ENCODE measurements at regions not wholly inside any gene's neighbourhood (a gene's known extent, or its start where the extent isn't known, plus 50 kb on each side); places are given as distances from the start of the nearest gene placed in this dataset.

- H3K36me3 Mint-ChIP-seq (ENCODE audit: insufficient read depth, unreplicated experiment) = no peaks in the 10 kb centered on the region
- ChIA-PET POLR2A (no interaction called here), CTCF (no interaction called here)
- H3K27ac Mint-ChIP-seq (ENCODE audit: low read depth, unreplicated experiment) = no peak overlapping the region
- DNase-seq (ENCODE audit: unreplicated experiment) = no peak
- H3K4me1 Mint-ChIP-seq (ENCODE audit: insufficient read depth, unreplicated experiment) = no peaks in the 10 kb centered on the region
- TF ChIP-seq CTCF (IDR thresholded peaks at IDR 0.05; ENCODE audit: unreplicated experiment) = no peak
- intact Hi-C loops (cut with micrococcal nuclease) = no loop called here
- H3K9me3 Mint-ChIP-seq (ENCODE audit: unreplicated experiment) = no peaks in the 10 kb centered on the region
- no peak overlapping the region for H3K4me3 Mint-ChIP-seq (ENCODE audit: unreplicated experiment)
- no TSS peak for BruUV-seq (replicated peaks)
- no peaks in the 10 kb centered on the region for H3K27me3 Mint-ChIP-seq (ENCODE audit: insufficient read depth, unreplicated experiment)
These were observed 163.0 kb downstream of the PCDH7 start for GRCh38 chr4:30882995-30883675.

DNA sequence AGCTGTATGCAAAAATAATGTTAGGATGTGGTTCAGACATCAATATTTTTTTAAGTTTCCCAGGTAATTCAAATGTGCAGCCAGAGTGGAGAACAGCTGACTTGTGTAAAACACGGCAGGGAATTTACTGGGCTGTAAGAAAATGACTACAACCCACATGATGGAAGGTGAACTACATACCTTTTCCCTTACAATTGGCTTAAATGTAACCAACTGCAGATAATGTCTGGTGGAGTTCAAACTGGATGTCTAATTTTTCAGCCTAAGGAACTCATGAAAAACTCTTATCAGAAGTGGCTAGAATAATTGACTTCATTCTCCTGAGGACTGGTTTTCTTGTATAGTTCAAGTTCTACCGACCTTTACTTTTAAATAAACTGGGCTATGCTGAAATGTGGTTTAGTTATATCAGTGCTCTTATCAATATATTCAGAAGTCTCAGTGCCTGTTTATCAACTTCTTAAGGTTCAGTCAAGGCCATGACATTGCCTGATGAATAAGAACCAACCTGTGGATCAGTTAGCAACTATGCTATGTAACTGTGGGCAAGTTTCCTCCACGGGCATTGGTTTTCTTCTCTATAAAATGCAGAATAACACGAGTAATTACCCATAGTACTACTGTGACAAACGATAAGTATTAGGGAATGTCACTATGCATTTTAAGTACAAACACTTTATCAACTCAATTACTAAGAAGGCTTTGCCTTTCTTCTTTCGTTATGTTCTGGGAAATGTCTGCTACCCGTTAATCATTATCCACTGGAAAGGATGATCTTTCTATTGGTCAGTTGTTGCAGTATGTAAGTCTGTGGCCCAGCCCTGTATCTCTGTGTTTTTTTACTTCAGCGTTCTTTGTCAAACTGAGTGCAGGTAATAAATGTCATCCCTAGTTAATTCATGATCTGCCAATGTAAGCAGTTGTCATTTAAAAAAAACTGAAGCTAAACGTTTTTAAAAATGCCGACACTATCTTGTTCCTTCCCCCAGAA, 181.6 kb downstream of the PCDH7 start:
- intact Hi-C loops (cut with micrococcal nuclease) = no loop called here
- CTCF ChIA-PET = no interaction called here
- Mint-ChIP-seq H3K4me3 (ENCODE audit: unreplicated experiment) (no peak overlapping the region), H3K36me3 (ENCODE audit: insufficient read depth, unreplicated experiment) (no peaks in the 10 kb centered on the region), H3K4me1 (ENCODE audit: insufficient read depth, unreplicated experiment) (no peaks in the 10 kb centered on the region), H3K27me3 (ENCODE audit: insufficient read depth, unreplicated experiment) (no peaks in the 10 kb centered on the region), H3K9me3 (ENCODE audit: unreplicated experiment) (no peaks in the 10 kb centered on the region), H3K27ac (ENCODE audit: low read depth, unreplicated experiment) (no peak overlapping the region)
- no peak for DNase-seq (ENCODE audit: unreplicated experiment)
- TF ChIP-seq CTCF (IDR thresholded peaks at IDR 0.05; ENCODE audit: unreplicated experiment) = no peak
- POLR2A ChIA-PET = no interaction called here
- no TSS peak for BruUV-seq (replicated peaks)

- no peak overlapping the region for H3K27ac Mint-ChIP-seq (ENCODE audit: low read depth, unreplicated experiment)
These were observed 183.5 kb downstream of the PCDH7 start for GRCh38 chr4:30903502-30904214.

More at GRCh38 chr4:30903502-30904214, 183.5 kb downstream of the PCDH7 start:
- intact Hi-C loops (cut with micrococcal nuclease) = no loop called here
- Mint-ChIP-seq H3K4me3 (ENCODE audit: unreplicated experiment) (no peak overlapping the region), H3K9me3 (ENCODE audit: unreplicated experiment) (no peaks in the 10 kb centered on the region), H3K36me3 (ENCODE audit: insufficient read depth, unreplicated experiment) (no peaks in the 10 kb centered on the region), H3K4me1 (ENCODE audit: insufficient read depth, unreplicated experiment) (no peaks in the 10 kb centered on the region), H3K27me3 (ENCODE audit: insufficient read depth, unreplicated experiment) (no peaks in the 10 kb centered on the region)
- ChIA-PET CTCF (no interaction called here), POLR2A (no interaction called here)
- no TSS peak for BruUV-seq (replicated peaks)
- DNase-seq (ENCODE audit: unreplicated experiment) = peak; percentile 33
- no peak for TF ChIP-seq CTCF (IDR thresholded peaks at IDR 0.05; ENCODE audit: unreplicated experiment)

All from MCF 10A (cell line).